ENCODE measurements at regions not wholly inside any gene's neighbourhood (a gene's known extent, or its start where the extent isn't known, plus 50 kb on each side); places are given as distances from the start of the nearest gene placed in this dataset.
"Not testable (repeated sequence)": the region's sequence is repeated elsewhere in the genome, so short reads cannot be mapped to it uniquely, and the experiment has no call there.

DNA sequence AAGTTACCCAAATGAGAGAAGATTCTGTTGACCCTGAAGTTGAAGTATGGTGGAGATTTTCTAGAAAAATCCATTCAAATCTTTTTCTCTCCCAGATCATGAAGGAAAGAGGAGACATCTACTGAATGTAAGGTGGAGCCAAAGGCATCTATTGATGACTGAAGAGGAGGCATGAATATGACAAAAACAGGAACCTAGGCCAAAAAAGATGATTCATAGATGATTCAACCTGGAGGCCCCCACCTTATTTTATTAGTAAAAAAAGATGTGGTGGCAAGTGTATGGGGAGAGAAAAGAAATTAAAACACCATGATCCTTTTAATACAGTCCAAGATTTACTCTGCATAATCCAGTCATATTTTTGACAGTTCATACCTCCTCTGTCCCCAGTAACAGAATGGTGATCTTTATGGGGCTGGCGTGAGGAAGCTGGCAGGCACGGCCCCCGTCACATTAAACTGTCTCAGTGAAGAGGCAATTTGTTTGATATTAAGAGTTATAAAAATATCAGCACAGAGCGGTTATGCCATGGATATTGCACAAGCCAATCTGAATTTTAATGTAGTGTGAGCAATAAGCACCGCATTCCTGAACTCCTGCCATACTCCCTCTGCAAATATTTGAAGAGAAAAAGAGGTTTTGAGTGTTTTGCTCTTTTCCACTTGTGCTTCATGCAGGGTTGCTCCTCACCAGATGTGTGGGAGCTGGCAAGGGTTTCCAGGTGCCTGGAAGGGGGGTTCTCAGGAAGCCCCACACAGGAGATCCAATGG lies 94.4 kb downstream of the TRIM43 start:
- DNase-seq (ENCODE audit: low read depth in 2 of 2) = peak; percentile 58 to 61

DNA sequence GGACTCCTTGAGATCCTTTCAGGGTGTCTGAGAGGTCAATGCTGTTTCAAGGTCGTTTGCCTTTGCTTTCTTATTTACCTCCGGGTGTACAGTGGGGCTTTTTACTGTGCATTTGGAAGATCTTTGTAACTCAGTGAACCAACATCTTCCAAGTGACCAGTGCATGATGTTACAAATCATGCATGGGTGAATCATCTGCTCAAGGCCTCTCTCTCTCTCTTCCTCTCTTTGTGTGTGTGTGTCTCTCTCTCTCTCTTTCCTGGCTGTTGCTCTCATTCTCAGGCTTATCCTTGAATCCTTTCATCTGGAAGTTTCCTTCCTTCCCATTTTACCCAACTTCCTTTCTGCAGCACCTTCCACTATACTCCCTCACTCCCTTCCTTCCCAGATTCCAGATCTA lies 96.1 kb downstream of the TRIM43 start:
- not testable (repeated sequence) for DNase-seq (ENCODE audit: low read depth in 2 of 2)

DNA sequence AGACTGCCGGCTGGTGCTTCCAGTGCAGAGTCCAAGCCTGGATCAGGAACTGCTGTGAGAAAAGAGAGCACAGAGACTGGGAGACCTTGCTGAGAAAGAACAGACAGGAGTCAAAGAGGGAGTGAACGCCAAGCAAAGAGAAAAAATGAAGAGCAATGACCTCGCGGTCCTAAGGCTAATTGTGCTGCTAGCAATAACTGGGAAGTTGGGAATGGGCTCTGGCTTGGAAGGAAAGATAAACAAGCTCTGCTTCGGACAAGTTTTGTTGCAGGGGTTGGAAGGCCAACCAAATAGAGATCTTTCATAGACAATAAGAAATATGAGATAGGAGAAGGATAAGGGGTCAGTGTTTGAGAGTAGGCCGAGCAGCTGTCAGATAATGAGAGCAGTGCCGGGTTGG lies 99.4 kb downstream of the TRIM43 start:
- not testable (repeated sequence) for DNase-seq (ENCODE audit: low read depth in 2 of 2)

DNA sequence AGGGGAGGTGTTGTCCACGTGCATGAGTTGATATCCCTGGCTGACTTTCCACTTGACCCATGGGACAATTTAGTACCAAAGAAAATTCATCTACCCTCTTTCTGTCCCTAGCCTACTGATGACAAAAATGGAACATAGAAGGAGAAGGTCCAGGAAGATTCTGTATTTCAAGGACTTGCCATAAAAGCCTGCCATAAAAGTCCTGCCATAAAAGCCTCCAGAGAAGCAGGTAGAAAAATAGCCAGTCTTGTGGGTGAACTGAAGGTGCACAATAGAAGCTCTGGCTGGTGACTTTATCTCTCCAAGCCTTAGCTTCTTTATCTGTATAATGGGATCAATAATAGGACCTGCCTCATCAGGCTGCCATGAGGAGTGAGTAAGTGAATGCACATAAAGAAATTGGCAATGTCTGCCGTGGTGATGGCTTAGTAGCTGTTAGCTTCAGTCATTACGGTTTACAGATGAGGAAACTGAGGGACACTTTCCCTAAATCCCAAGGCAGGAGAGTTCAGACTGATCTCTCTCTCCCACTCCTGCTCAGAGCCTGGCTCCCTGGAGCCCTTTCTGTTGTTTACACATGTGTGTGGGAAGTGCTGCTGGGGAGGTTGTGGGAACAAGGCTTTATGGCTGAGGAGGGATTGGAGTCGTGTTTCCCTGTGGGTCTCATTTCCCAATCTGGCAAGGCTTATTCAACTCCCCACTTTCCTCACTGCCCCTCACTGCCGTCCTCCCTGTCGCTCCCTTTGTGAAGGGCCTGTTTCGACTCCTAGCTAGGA lies 101.5 kb downstream of the TRIM43 start:
- DNase-seq (ENCODE audit: low read depth in 2 of 2) = not testable (repeated sequence)

DNA sequence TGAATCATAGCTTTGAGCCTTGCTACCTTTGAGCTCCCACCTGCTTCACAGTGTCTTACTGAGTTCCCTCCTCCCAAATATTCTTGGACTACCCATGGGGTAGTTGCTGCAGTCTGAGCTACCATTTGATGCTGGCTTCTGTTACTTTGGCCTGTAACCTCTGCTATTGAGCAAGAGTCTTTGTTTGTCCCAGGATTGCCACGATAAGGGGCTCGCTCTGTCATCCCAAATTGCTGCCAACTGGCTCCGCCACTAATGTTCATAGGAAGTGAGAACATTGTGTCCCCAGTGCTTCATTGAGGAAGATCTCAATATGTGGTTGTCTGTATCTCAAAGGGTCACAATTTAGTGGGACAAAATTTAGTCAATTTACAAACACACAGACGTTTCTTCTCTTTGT lies 103.8 kb downstream of the TRIM43 start:
- no peak for DNase-seq (ENCODE audit: low read depth in 2 of 2)

DNA sequence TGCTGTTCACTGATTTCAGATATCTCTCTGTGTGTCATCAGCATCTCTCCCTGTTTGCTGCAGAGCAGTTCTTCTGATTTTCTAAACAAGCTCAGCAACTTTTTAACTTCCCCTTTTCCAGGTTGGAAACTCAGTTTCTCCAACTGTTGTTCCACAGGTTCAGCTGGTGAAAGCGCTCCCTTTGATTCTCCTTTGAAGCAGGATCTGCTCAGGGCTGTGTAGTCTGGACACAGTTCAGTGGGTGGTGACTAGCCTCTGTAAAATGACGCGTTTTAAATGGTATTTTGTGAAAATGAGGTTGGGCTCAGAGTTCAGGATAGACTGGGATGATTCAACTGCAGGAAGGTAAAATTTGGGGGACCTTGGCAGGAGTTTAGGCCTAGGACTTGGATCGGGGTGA lies 106.3 kb downstream of the TRIM43 start:
- DNase-seq (ENCODE audit: low read depth in 2 of 2) = no peak

DNA sequence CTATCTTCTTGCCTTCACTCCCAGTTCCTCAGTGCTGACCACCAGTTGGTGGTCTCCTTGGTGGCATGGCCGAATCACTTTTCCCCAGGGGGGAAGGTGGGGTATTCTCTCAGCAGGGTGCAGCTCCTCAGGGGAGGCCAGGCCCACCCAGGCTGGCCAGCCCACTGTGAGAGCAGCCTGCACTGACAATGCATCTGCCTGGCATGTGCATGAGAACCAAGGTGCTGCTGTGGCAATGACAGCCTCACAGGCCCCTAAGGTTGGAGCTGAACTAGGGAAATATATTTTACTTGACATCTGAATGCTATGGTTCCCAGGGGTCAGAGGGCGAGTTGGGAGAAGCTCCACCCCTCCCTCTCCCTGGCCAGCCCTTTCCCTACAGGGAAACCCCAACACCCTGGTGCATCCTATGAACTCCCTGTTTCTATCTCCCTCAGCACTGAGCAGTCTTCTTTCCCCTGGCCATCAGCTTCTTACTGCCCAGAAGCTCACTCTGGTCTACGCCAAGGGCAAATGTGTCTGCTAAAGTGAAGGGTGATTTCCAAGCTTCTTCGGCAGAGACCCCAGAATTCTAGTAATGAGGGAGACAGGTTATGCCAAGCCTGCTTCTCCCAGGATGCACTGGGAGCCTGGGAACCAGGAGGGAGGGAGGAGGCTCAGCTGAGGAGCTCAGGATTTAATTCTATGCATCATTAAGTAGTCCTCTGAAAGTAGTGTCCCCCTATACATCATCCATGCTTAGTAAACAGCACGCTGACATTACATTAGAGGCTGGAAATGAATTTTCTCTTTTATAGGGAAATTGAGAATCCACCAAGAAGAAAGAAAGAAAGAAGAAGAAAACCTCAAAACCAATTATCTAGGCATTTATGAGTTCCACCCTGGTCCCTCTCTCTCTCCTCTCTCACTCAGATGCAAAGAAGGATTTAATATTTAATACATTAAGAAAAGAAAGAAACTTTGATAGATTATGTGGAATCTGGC lies 107.7 kb downstream of the TRIM43 start:
- DNase-seq (ENCODE audit: low read depth in 2 of 2) = not testable (repeated sequence)

DNA sequence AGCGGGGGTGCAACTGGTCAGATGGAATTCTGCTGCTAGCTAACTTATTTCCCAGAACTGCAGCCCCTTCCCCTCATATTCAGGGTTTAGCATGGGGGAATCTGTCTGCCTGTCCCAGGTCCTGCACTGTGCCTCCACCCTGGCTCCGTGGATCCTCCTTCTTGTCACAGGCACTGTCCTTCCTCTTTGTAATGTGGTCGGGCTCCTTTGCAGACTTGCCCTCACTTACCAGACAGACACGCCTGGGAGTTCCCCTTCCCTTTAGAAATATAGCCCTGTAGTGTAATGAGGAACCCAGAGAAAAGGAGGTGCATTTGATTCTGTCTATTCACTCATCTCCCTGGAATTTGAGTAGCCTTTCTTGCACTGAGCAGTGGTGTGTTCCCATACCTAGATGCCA lies 108.7 kb downstream of the TRIM43 start:
- no peak for DNase-seq (ENCODE audit: low read depth in 2 of 2)

DNA sequence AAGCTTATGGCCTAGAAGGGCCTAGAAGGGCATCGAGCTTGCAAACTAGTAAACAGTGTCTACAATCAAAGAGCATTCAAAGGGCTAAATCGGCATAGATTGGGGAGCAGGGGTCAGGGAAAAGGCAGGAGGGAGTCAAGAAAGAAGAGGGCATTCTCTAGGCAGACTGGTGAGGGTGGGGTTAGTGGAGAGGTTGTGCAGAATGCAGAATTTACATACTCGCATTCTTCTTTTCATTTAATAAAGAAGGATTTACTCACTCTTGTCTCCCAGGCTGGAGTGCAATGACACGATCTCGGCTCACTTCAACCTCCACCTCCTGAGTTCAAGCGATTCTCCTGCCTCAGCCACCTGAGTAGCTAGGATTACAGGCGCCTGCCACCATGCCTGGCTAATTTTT lies 110.7 kb downstream of the TRIM43 start:
- DNase-seq (ENCODE audit: low read depth in 2 of 2) = no peak

DNA sequence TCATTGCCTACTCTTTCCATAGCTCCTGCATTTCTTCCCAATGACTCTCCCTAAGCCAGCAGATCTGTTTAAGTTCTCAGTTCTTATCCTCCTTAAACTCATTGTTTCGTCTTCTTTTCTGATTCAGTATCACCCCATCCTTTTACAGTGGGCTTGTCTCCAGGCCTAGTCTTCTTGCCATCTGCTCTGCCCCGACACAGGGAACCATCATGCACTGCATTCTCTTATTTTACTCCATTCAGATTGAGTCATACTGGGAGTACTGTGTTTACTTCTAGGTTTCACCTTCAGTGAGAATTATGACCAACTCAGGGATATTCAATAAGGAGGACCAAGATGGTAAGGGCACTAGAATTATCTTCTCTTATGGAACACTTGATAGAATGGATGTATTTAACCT lies 115.4 kb downstream of the TRIM43 start:
- DNase-seq (ENCODE audit: low read depth in 2 of 2) = not testable (repeated sequence)

DNA sequence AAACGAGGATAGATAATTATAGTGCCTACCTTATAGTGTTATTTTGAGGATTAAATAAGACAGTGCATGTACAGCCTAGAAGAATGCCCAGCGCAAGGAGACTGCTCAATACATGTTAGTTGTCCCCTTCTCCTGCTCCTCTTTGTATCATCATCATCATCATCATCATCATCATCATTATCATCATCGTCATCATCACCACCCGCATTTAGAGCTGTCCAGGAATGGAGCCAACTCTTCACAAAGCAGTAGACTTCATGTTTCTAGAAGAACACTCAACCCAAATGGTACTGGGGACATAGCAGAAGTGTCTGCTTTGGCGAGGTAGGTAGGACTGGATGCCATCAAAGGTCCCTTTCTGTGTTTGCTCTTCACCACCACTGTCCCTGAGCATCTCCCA lies 116.0 kb downstream of the TRIM43 start:
- no peak for DNase-seq (ENCODE audit: low read depth in 2 of 2)

DNA sequence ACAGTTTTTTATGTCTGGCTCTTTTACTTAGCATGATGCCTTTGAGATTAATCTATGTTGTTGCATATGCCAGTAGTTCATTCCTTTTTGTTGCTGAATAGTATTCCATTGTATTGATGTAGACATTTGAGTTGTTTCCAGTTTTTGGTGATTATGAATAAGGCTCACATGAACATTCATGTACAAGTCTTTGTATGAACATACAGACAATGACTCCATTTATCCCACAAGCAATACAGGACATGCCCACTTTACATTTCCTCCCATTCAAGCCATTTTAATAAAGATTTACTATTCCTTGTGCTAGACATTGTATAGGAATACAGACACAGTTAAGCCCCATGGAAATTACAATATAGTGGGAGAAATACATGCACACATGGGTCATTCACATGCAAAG lies 118.0 kb downstream of the TRIM43 start:
- no peak for DNase-seq (ENCODE audit: low read depth in 2 of 2)

DNA sequence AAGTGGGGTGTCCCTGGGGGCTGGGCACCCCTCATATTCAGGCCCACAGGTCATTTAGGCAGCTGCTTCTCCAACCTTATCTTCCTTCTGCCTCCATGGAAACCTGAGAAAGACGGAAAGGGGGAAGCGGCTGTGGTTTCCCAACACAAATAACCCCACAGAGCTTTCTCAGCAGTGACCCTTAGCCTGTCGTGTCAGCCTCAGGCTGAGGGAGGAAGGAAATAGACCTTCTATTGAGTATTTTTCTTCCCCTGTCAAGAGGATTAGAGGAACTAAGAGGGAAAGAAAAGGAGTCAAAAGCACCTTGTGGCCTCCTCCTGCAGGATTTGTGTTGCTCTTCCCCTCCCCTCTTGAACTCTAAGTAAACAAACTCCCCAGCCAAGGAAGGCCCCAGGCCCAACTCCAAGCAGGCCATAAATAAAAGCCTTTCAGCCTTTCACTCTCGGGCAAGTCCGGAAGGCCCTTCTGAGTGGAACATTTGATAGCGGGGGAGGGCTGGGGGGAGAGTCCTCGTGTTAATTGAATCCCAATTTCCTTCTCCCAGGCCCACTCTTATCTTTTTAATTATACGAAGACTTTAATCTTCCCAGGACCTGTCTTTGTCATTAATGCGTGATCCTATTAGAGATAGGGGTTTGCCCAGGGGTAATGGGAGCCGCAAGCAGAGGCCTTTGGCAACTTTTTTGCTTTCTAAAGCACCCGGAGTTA lies 121.8 kb downstream of the TRIM43 start:
- DNase-seq (ENCODE audit: low read depth in 2 of 2) = not testable (repeated sequence)

DNA sequence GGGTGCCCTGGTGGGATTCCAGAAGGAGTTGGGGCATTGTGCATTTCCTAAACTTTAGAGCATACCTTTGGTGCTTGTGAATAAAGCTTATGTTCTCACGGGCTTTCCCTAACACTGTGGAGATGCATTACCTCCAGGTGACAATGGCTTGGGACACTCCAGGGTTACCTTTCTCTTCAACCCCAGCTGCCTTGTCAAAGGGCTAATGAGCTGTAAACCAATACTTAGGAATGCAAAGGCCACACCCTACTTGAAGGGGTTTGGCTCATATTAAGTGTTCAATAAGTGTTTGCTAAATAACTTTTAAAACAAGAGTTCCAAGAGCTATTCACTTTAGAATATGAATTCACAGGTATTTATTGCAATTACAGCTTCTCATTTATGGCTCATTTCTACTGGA lies 122.6 kb downstream of the TRIM43 start:
- DNase-seq (ENCODE audit: low read depth in 2 of 2) = not testable (repeated sequence)

DNA sequence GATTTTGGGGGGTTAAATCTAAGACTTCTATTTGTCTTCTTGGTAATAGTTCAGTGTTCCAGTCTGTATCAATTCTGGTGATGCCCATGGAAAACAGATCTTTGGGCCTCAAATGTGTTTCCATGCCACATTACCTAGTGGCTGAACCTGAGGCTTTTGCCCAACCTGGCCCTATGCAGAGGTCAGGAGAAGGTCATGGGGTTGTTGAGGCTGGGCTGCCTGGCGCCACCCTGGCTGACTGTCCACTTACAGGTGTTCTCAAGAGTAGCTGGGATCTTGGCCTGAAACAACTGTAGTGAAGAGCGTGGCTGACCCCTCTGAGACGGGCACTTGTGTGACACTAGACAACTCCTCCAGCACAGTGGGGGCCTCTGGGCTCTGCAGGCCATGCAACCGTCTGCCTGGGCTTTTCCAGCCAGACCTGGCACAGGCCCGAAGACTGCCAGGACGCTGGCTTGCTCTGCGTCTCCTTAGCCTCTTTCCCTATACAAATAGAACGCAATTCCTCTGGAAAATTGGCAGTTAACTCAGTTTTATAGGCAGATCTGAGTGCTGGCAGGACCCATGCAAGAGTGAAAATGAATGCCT lies 127.8 kb downstream of the TRIM43 start:
- DNase-seq (ENCODE audit: low read depth in 2 of 2) = no peak

DNA sequence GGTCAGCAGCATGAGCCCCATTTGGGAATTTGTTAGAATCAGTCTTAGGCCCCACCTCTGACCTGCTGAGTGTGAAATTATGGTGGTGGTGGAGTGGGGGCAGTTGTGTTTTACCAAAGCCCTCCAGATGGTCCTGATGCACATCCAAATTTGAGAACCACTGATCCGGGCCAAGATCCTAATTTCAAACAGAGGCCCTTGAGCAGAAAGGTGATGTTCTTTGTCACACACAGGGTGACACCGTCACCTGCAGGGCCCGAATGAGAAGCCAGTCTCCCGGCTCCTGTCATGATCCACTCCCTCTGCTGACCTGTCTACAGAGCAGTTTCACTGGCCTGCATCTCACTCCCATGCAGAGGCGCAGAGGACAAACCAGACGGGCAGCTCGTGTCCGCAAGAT lies 129.9 kb downstream of the TRIM43 start:
- DNase-seq (ENCODE audit: low read depth in 2 of 2) = no peak

DNA sequence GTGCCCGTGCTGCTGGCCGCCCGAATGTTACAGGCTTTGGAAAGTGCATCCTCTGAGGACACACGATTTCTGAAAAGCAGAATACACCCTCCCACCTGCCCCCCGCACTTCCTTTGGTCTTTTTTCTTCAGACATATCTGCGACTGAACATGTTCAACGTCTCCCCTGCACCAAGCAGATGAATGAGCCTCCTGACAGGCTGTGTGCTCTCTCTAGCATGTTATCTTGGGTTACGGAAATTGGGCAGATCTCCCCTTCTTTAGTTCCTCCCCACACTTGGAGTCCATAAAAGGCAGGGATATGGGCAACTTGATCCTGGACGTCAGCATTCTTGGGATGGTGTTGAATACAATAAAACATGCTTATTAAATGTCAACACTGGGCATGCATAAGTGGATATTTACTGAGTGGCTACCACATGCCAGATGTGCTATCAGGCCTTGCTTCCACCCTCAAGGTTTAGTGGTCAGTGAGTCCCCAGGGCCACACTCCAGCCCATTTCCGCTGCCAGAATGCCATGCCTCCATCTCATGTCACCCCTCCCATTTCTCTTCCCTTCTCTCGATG lies 130.4 kb downstream of the TRIM43 start:
- DNase-seq (ENCODE audit: low read depth in 2 of 2) = no peak

DNA sequence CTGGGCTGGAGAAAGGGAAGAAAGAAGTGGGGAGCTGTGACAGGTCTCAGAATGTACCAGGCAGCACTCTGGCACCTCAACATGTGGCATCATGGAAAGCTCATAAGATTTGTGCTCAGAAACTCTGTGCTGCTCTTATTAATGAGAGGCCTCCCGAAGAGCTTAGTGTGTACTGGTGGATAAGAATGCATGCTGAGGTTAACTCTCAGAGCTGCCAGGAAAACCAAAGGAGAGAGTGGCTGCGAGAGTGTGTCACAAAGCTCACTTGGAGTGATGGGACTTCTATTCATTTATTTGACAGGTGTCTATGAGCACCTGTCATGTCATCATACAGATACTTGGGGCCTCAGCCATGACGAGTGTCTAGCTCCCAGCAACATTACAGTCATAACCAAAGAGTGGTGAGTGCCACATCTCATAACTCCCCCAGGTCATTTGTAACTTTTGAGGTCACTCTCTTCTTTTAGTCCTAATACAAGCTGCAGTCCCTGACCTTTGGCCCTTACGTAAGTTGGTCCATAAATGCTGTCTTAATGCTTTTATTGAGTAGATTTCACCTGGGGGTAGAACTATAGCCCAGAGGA lies 131.9 kb downstream of the TRIM43 start:
- not testable (repeated sequence) for DNase-seq (ENCODE audit: low read depth in 2 of 2)

DNA sequence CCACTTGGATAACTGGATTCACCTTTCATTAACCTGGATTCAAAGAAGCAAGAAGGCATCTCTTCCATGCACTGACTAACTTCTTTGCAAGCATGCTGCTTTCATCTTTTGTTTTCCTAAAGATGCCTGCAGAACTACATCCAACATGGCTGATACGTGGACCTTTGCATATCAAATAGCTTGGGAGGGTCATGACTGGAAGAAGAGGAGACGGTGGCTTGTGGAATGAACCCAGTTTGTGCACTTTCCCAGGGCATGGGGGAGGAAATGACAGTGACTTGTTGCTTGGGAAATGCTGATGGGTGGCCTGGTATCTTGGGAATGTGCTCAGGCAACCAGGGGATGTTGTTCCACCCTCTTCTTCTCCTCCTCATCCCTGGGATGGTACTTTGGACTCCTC lies 133.4 kb downstream of the TRIM43 start:
- not testable (repeated sequence) for DNase-seq (ENCODE audit: low read depth in 2 of 2)

DNA sequence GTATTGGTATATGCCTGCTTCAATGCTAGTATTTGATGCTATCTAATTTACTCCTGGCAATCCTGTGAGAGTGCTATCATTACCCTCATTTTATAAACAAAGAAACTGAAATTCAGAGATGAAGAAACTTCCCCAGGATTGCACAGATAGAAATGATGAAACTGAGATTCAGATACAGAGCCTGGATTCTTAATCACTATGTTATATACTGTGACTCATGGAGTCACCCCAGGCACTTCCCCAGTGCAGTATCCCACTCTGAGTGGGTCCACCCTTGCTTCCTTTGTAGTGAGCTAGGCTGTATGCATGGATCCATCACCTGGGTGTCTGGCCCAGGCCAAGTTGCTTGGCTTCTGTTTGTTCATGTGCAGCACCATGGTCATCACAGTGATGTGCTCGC lies 133.9 kb downstream of the TRIM43 start:
- peak in 1 of 2 experiments; percentile 5 for DNase-seq (ENCODE audit: low read depth in 2 of 2)

All from fibroblast of skin of left biceps (primary cell).